ENCODE measurements at regions not wholly inside any gene's neighbourhood (a gene's known extent, or its start where the extent isn't known, plus 50 kb on each side); places are given as distances from the start of the nearest gene placed in this dataset.
A peak's percentile ranks its signal among the peaks of the same experiment; 100 is the strongest.

DNA sequence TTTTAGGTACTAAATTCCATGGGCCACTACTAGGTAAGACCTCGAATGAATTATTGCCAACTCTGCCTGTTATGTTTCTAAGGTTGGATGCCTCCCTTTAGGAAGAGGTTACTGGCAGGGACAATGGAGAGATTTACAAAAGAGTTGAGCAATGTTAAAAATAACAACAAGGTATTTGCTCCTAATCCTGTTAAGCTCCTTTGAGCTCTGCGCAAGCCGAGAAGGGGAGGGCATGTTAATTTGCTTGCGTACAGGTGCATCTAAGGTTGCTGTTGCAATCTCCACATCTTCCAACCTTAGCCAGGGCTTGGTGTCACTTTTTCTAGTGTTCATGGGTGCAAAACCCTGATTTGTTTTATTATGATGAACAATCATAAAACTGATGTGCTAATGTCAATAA, 161.5 kb upstream of the TPM1 start:
- no peaks in the 10 kb centered on the region for H3K36me3 ChIP-seq
- no peak for DNase-seq
- peak overlapping the region in 2 of 5 donors; percentile 69 to 86 for H3K27ac ChIP-seq
- no peaks in the 10 kb centered on the region for H3K9me3 ChIP-seq
- H3K27me3 ChIP-seq, result no peaks in the 10 kb centered on the region
- WGBS, 5 donors, result 75 to 93% (median 83%) methylated on average over 4 of the region's 4 CpGs
- peaks cover 0 to 26% (median 5%) of the 10 kb centered on the region in 4 donors for H3K4me1 ChIP-seq
- TF ChIP-seq POLR2AphosphoS5 (IDR thresholded peaks at IDR 0.05), result peak in 1 of 3 donors; percentile 65
- TF ChIP-seq, protein P1, sequence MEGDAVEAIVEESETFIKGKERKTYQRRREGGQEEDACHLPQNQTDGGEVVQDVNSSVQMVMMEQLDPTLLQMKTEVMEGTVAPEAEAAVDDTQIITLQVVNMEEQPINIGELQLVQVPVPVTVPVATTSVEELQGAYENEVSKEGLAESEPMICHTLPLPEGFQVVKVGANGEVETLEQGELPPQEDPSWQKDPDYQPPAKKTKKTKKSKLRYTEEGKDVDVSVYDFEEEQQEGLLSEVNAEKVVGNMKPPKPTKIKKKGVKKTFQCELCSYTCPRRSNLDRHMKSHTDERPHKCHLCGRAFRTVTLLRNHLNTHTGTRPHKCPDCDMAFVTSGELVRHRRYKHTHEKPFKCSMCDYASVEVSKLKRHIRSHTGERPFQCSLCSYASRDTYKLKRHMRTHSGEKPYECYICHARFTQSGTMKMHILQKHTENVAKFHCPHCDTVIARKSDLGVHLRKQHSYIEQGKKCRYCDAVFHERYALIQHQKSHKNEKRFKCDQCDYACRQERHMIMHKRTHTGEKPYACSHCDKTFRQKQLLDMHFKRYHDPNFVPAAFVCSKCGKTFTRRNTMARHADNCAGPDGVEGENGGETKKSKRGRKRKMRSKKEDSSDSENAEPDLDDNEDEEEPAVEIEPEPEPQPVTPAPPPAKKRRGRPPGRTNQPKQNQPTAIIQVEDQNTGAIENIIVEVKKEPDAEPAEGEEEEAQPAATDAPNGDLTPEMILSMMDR (IDR thresholded peaks at IDR 0.05), result no peak
- intact Hi-C loops (cut with DNase I; ENCODE audit: low total_unique reads), result no loop called here
- no peak overlapping the region for H3K4me3 ChIP-seq

DNA sequence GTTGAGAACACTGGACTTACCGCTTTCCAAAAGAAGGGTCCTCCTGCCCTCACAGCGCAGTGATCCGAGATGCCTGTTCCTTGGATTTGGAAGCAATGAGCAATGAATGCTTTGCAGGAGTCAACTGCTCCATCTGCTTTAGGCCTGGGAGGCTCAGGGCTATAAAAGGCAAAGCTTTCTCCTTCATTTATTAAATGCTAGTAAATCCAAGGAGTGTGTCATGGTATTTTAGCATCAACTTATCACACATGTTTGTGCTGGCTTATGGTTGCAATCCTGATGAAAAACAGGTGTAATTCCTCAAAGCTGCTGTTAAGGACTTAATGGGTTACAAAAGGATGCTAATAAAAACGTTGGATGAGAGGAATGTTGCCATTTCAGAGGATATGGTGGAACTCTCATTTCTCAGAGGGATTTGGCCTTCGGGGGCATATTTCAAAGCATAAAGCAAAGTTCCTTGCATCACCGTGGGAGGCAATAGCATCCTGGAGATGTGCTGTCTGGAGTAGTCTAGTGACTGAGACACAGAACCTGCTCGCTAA, 158.5 kb upstream of the TPM1 start:
- Histone ChIP-seq H3K9me3 (no peaks in the 10 kb centered on the region), H3K4me1 (peaks cover 11 to 35% (median 22%) of the 10 kb centered on the region in 4 donors), H3K36me3 (no peaks in the 10 kb centered on the region), H3K27ac (peak overlapping the region in 4 of 5 donors; percentile 25 to 86 (median 60)), H3K27me3 (no peaks in the 10 kb centered on the region), H3K4me3 (peak overlapping the region in 1 of 4 donors; percentile 24)
- intact Hi-C loops (cut with DNase I; ENCODE audit: low total_unique reads), result no loop called here
- 64 to 83% (median 77%) methylated on average over 7 of the region's 7 CpGs for WGBS, 5 donors
- DNase-seq, result peak in 1 of 2 donors; percentile 45
- TF ChIP-seq POLR2AphosphoS5 (IDR thresholded peaks at IDR 0.05) (peak; percentile 45 to 72 (median 49)), EP300 (IDR thresholded peaks at IDR 0.05) (no peak), POLR2A (IDR thresholded peaks at IDR 0.05) (peak in 1 of 4 donors; percentile 19)
- TF ChIP-seq, protein P1 (IDR thresholded peaks at IDR 0.05), result no peak

- no peak overlapping the region for H3K4me3 ChIP-seq
- H3K27ac ChIP-seq, result peak overlapping the region in 4 of 5 donors; percentile 42 to 86 (median 55)
- intact Hi-C loops (cut with DNase I; ENCODE audit: low total_unique reads), result no loop called here
- TF ChIP-seq EP300 (IDR thresholded peaks at IDR 0.05), result no peak
- TF ChIP-seq POLR2A (IDR thresholded peaks at IDR 0.05), result no peak
- TF ChIP-seq POLR2AphosphoS5 (IDR thresholded peaks at IDR 0.05), result no peak
- TF ChIP-seq, protein P1 (IDR thresholded peaks at IDR 0.05), result no peak
- no peaks in the 10 kb centered on the region for H3K9me3 ChIP-seq
- H3K36me3 ChIP-seq, result no peaks in the 10 kb centered on the region
- H3K4me1 ChIP-seq, result peaks cover 20 to 43% (median 32%) of the 10 kb centered on the region in 4 donors
- 33 to 44% (median 41%) methylated on average over 13 of the region's 13 CpGs for WGBS, 5 donors
- peak in 1 of 2 donors; percentile 43 for DNase-seq
- no peaks in the 10 kb centered on the region for H3K27me3 ChIP-seq
Measured at GRCh38 chr15:62886431-62887071, 156.0 kb upstream of the TPM1 start.

- 54 to 67% (median 57%) methylated on average over 7 of the region's 7 CpGs for WGBS, 5 donors
- Histone ChIP-seq H3K27me3 (no peaks in the 10 kb centered on the region), H3K27ac (peak overlapping the region in 4 of 5 donors; percentile 42 to 86 (median 55)), H3K4me1 (peaks cover 20 to 43% (median 32%) of the 10 kb centered on the region in 4 donors), H3K9me3 (no peaks in the 10 kb centered on the region), H3K36me3 (no peaks in the 10 kb centered on the region), H3K4me3 (no peak overlapping the region)
- no peak for DNase-seq
- no peak for TF ChIP-seq POLR2A (IDR thresholded peaks at IDR 0.05)
- no peak for TF ChIP-seq EP300 (IDR thresholded peaks at IDR 0.05)
- TF ChIP-seq POLR2AphosphoS5 (IDR thresholded peaks at IDR 0.05), result no peak
- TF ChIP-seq, protein P1 (IDR thresholded peaks at IDR 0.05), result no peak
- intact Hi-C loops (cut with DNase I; ENCODE audit: low total_unique reads), result no loop called here
Measured at GRCh38 chr15:62887113-62887570, 155.4 kb upstream of the TPM1 start.
